NB4 (cell line): ENCODE measurements at regions not wholly inside any gene's neighbourhood (a gene's known extent, or its start where the extent isn't known, plus 50 kb on each side); places are given as distances from the start of the nearest gene placed in this dataset.

Experiments used
- DNase-seq: peaks from one replicate; pipeline ENCODE4 v3.0.0; 2010; ENCODE audit warnings: low read depth
- H3K4me3 ChIP-seq: one replicate; pipeline ENCODE4 v1.5.1; 2011; ENCODE audit warnings: mild to moderate bottlenecking, low read depth, low read length, moderate library complexity
- CTCF ChIP-seq: IDR thresholded peaks from one replicate; pipeline ENCODE4 v1.5.1; 2012; ENCODE audit warnings: low read depth, low read length
- MAX ChIP-seq: IDR thresholded peaks from 2 replicates; pipeline ENCODE4 v1.6.1; 2011; ENCODE audit warnings: low read depth, low read length
- MYC ChIP-seq: IDR thresholded peaks from 2 replicates; pipeline ENCODE4 v1.6.1; 2011; ENCODE audit warnings: low read depth, low read length
- POLR2A ChIP-seq: IDR thresholded peaks from 2 replicates; pipeline ENCODE4 v1.6.1; 2011; ENCODE audit warnings: mild to moderate bottlenecking; ENCODE audit not compliant: insufficient read length; ENCODE audit errors: extremely low read depth

GRCh38 chr11:95375451-95375850 lies 144.4 kb upstream of the SESN3 start:
- no peak for DNase-seq
- no peak for TF ChIP-seq MAX
- TF ChIP-seq MYC, result no peak
- TF ChIP-seq CTCF, result no peak
- TF ChIP-seq POLR2A, result no peak
- H3K4me3 ChIP-seq, result no peak overlapping the region

GRCh38 chr11:95374105-95374504 lies 143.1 kb upstream of the SESN3 start:
- no peak overlapping the region for H3K4me3 ChIP-seq
- no peak for DNase-seq
- TF ChIP-seq CTCF (no peak), POLR2A (no peak), MYC (no peak), MAX (no peak)

GRCh38 chr11:95373241-95373640 lies 142.2 kb upstream of the SESN3 start:
- H3K4me3 ChIP-seq, result no peak overlapping the region
- TF ChIP-seq POLR2A, result no peak
- TF ChIP-seq CTCF, result no peak
- TF ChIP-seq MAX, result no peak
- TF ChIP-seq MYC, result no peak
- DNase-seq, result no peak

GRCh38 chr11:95372097-95372656 lies 141.2 kb upstream of the SESN3 start:
- DNase-seq, result peak; percentile 85
- no peak for TF ChIP-seq CTCF
- peak; percentile 51 for TF ChIP-seq MAX
- TF ChIP-seq POLR2A, result no peak
- no peak; the same call in 1 of the 2 replicates for TF ChIP-seq MYC
- no peak overlapping the region for H3K4me3 ChIP-seq

- no peak overlapping the region for H3K4me3 ChIP-seq
- TF ChIP-seq CTCF, result no peak
- TF ChIP-seq MAX, result 0 out of 2 replicates have a peak, but pooled peaks have one; percentile 8
- peak; percentile 95 for DNase-seq
Observed at GRCh38 chr11:95371153-95371552, 140.2 kb upstream of the SESN3 start.

- TF ChIP-seq POLR2A, result no peak
- TF ChIP-seq MYC, result no peak
- no peak overlapping the region for H3K4me3 ChIP-seq
- DNase-seq, result no peak
Observed at GRCh38 chr11:95367726-95368125, 136.7 kb upstream of the SESN3 start.
